ENCODE measurements at regions not wholly inside any gene's neighbourhood (a gene's known extent, or its start where the extent isn't known, plus 50 kb on each side); places are given as distances from the start of the nearest gene placed in this dataset.

GRCh38 chr2:217335341-217335966, 475.6 kb upstream of the TNP1 start:
- no peak for DNase-seq

GRCh38 chr2:217334561-217334960, 474.7 kb upstream of the TNP1 start:
- DNase-seq: no peak

GRCh38 chr2:217332866-217333265, 473.0 kb upstream of the TNP1 start:
- DNase-seq: no peak

GRCh38 chr2:217332417-217332791, 472.5 kb upstream of the TNP1 start:
- DNase-seq: no peak

GRCh38 chr2:217331523-217332416, 471.9 kb upstream of the TNP1 start:
- no peak for DNase-seq

- DNase-seq: no peak
These were observed 470.8 kb upstream of the TNP1 start for GRCh38 chr2:217330647-217331046.

GRCh38 chr2:217329023-217329431, 469.2 kb upstream of the TNP1 start:
- DNase-seq: no peak

GRCh38 chr2:217328622-217328978, 468.7 kb upstream of the TNP1 start:
- DNase-seq: no peak

GRCh38 chr2:217327953-217328621, 468.2 kb upstream of the TNP1 start:
- DNase-seq: no peak

- DNase-seq: no peak
These were observed 466.6 kb upstream of the TNP1 start for GRCh38 chr2:217326238-217327022.

- DNase-seq: no peak
These were observed 466.0 kb upstream of the TNP1 start for GRCh38 chr2:217325816-217326215.

GRCh38 chr2:217325251-217325650, 465.4 kb upstream of the TNP1 start:
- no peak for DNase-seq

- DNase-seq: no peak
These were observed 456.9 kb upstream of the TNP1 start for GRCh38 chr2:217316743-217317142.

- no peak for DNase-seq
These were observed 454.2 kb upstream of the TNP1 start for GRCh38 chr2:217314021-217314460.

GRCh38 chr2:217313386-217313785, 453.5 kb upstream of the TNP1 start:
- no peak for DNase-seq

GRCh38 chr2:217309056-217309455, 449.2 kb upstream of the TNP1 start:
- DNase-seq: no peak

GRCh38 chr2:217307023-217307422, 447.2 kb upstream of the TNP1 start:
- DNase-seq: no peak

GRCh38 chr2:217305882-217306281, 446.0 kb upstream of the TNP1 start:
- DNase-seq: no peak

GRCh38 chr2:217304582-217304981, 444.7 kb upstream of the TNP1 start:
- no peak for DNase-seq

GRCh38 chr2:217302856-217303255, 443.0 kb upstream of the TNP1 start:
- no peak for DNase-seq

- no peak for DNase-seq
These were observed 441.5 kb upstream of the TNP1 start for GRCh38 chr2:217301142-217301925.

- no peak for DNase-seq
These were observed 439.7 kb upstream of the TNP1 start for GRCh38 chr2:217299590-217299989.

All from occipital lobe (tissue), 1 donor.